ENCODE measurements at regions not wholly inside any gene's neighbourhood (a gene's known extent, or its start where the extent isn't known, plus 50 kb on each side); places are given as distances from the start of the nearest gene placed in this dataset.

DNA sequence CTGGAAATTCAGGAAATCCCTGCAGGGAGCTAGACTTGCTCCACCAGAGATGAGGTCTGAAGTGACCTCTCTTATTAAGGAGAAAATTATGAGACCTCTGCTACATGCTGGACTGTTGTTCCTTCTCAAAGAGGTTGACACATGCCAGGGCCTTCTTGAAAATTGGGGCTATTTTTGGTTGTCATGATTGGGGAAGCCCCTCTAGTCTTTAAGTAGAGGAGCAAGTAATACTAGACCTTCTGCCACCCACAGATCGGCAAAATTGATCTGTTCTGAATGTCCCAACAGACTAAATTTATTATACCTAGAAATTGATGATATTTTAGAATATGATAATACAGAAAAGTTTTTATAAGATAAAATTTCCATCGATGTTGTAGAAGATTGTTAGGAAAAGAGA is 160.8 kb upstream of the GRB10 start:
- H4K20me1 ChIP-seq (ENCODE audit: low read length), result no peaks in the 10 kb centered on the region
- POLR2A ChIA-PET (ENCODE audit: unreplicated experiment), result no interaction called here
- CTCF ChIA-PET, result interaction anchor here (0.6 kb wide), 1 partner anchor 9 kb away, joined by 3 read pairs; no protein-coding TSS in a partner anchor
- no peaks in the 10 kb centered on the region for H3K4me1 ChIP-seq (ENCODE audit: insufficient read depth, low read length)
- DNase-seq (no peak), ATAC-seq (no peak)
- no peaks in the 10 kb centered on the region for H3K9me2 ChIP-seq (replicated peaks; ENCODE audit: low read length)
- H3K4me2 ChIP-seq (ENCODE audit: low read length), result no peak overlapping the region
- H3K79me2 ChIP-seq (ENCODE audit: low read length), result no peaks in the 10 kb centered on the region
- no peak overlapping the region for H3K4me3 ChIP-seq (ENCODE audit: low read length)
- no peaks in the 10 kb centered on the region for H3K27me3 ChIP-seq (ENCODE audit: low read length)
- no peak overlapping the region for H3K9ac ChIP-seq (ENCODE audit: low read length)
- intact Hi-C loops (cut with micrococcal nuclease), result no loop called here
- H2AFZ ChIP-seq (ENCODE audit: low read length), result no peak overlapping the region
- no peaks in the 10 kb centered on the region for H3K36me3 ChIP-seq (ENCODE audit: low read depth, low read length)
- no TSS peak for BruUV-seq (replicated peaks)
- H3F3A ChIP-seq (ENCODE audit: low read length, unreplicated experiment), result no peaks in the 10 kb centered on the region
- H3K27ac ChIP-seq (ENCODE audit: low read length), result no peak overlapping the region
- TF ChIP-seq EZH2phosphoT487 (IDR thresholded peaks at IDR 0.05; ENCODE audit: borderline replicate concordance, low read length) (no peak), EZH2 (IDR thresholded peaks at IDR 0.05; ENCODE audit: low read length, unreplicated experiment) (no peak)
- TF ChIP-seq, protein P1, sequence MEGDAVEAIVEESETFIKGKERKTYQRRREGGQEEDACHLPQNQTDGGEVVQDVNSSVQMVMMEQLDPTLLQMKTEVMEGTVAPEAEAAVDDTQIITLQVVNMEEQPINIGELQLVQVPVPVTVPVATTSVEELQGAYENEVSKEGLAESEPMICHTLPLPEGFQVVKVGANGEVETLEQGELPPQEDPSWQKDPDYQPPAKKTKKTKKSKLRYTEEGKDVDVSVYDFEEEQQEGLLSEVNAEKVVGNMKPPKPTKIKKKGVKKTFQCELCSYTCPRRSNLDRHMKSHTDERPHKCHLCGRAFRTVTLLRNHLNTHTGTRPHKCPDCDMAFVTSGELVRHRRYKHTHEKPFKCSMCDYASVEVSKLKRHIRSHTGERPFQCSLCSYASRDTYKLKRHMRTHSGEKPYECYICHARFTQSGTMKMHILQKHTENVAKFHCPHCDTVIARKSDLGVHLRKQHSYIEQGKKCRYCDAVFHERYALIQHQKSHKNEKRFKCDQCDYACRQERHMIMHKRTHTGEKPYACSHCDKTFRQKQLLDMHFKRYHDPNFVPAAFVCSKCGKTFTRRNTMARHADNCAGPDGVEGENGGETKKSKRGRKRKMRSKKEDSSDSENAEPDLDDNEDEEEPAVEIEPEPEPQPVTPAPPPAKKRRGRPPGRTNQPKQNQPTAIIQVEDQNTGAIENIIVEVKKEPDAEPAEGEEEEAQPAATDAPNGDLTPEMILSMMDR (conservative IDR thresholded peaks at IDR 0.05; ENCODE audit: low read depth, low read length), result no peak
- no peaks in the 10 kb centered on the region for H3K9me3 ChIP-seq (ENCODE audit: low read length)

GRCh38 chr7:50941525-50941924 is 158.8 kb upstream of the GRB10 start:
- H3F3A ChIP-seq (ENCODE audit: low read length, unreplicated experiment), result no peaks in the 10 kb centered on the region
- BruUV-seq (replicated peaks), result no TSS peak
- TF ChIP-seq, protein P1 (conservative IDR thresholded peaks at IDR 0.05; ENCODE audit: low read depth, low read length), result no peak
- TF ChIP-seq EZH2phosphoT487 (IDR thresholded peaks at IDR 0.05; ENCODE audit: borderline replicate concordance, low read length) (no peak), EZH2 (IDR thresholded peaks at IDR 0.05; ENCODE audit: low read length, unreplicated experiment) (no peak)
- ATAC-seq (no peak), DNase-seq (no peak)
- no peak overlapping the region for H3K4me2 ChIP-seq (ENCODE audit: low read length)
- no peaks in the 10 kb centered on the region for H4K20me1 ChIP-seq (ENCODE audit: low read length)
- ChIA-PET CTCF (no interaction called here), POLR2A (ENCODE audit: unreplicated experiment) (no interaction called here)
- intact Hi-C loops (cut with micrococcal nuclease), result no loop called here
- H3K4me3 ChIP-seq (ENCODE audit: low read length), result no peak overlapping the region
- no peak overlapping the region for H3K27ac ChIP-seq (ENCODE audit: low read length)
- no peaks in the 10 kb centered on the region for H3K9me2 ChIP-seq (replicated peaks; ENCODE audit: low read length)
- H2AFZ ChIP-seq (ENCODE audit: low read length), result no peak overlapping the region
- H3K27me3 ChIP-seq (ENCODE audit: low read length), result no peaks in the 10 kb centered on the region
- H3K79me2 ChIP-seq (ENCODE audit: low read length), result no peaks in the 10 kb centered on the region
- H3K9me3 ChIP-seq (ENCODE audit: low read length), result no peaks in the 10 kb centered on the region
- no peaks in the 10 kb centered on the region for H3K36me3 ChIP-seq (ENCODE audit: low read depth, low read length)
- no peaks in the 10 kb centered on the region for H3K4me1 ChIP-seq (ENCODE audit: insufficient read depth, low read length)
- no peak overlapping the region for H3K9ac ChIP-seq (ENCODE audit: low read length)

GRCh38 chr7:50940621-50941020 is 157.9 kb upstream of the GRB10 start:
- Histone ChIP-seq H3K36me3 (ENCODE audit: low read depth, low read length) (no peaks in the 10 kb centered on the region), H3K9ac (ENCODE audit: low read length) (no peak overlapping the region), H4K20me1 (ENCODE audit: low read length) (no peaks in the 10 kb centered on the region), H3K9me3 (ENCODE audit: low read length) (no peaks in the 10 kb centered on the region), H3K27ac (ENCODE audit: low read length) (no peak overlapping the region), H3K4me1 (ENCODE audit: insufficient read depth, low read length) (no peaks in the 10 kb centered on the region), H2AFZ (ENCODE audit: low read length) (no peak overlapping the region), H3K4me2 (ENCODE audit: low read length) (no peak overlapping the region), H3K4me3 (ENCODE audit: low read length) (no peak overlapping the region), H3F3A (ENCODE audit: low read length, unreplicated experiment) (no peaks in the 10 kb centered on the region), H3K27me3 (ENCODE audit: low read length) (no peaks in the 10 kb centered on the region), H3K79me2 (ENCODE audit: low read length) (no peaks in the 10 kb centered on the region), H3K9me2 (replicated peaks; ENCODE audit: low read length) (no peaks in the 10 kb centered on the region)
- intact Hi-C loops (cut with micrococcal nuclease), result no loop called here
- ATAC-seq (no peak), DNase-seq (no peak)
- BruUV-seq (replicated peaks), result no TSS peak
- CTCF ChIA-PET, result no interaction called here
- TF ChIP-seq EZH2 (IDR thresholded peaks at IDR 0.05; ENCODE audit: low read length, unreplicated experiment), result no peak
- POLR2A ChIA-PET (ENCODE audit: unreplicated experiment), result no interaction called here

Measured in PC-3 (cell line).